ENCODE measurements at regions not wholly inside any gene's neighbourhood (a gene's known extent, or its start where the extent isn't known, plus 50 kb on each side); places are given as distances from the start of the nearest gene placed in this dataset.

DNA sequence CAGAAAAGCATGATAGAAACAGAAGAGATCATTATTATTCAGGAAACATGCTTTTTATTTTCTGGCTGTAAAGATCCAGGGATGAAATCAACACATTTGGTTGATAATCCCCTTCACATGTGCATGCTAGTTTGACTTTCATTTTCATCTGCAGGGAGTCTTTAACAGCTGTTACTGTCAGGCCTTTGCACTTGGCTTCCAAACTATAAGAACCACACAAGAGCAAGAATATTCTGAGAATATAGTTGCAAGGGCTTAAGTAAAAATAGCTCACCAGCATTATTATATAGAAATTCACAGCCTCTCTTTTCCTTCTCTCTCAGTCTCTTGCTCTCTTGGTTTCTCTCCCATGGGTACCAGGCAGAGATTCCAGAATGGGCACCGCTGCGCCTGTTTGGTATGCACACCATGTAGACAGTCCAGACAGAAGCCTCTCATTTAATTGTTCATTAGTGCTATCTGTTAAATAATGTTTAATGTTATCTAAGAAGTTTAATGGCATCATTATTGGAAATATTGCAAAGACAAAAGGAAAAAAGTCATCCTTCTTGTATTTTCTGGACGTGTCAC, 622.3 kb upstream of the PLXNA2 start:
- no peak for FAIRE-seq

DNA sequence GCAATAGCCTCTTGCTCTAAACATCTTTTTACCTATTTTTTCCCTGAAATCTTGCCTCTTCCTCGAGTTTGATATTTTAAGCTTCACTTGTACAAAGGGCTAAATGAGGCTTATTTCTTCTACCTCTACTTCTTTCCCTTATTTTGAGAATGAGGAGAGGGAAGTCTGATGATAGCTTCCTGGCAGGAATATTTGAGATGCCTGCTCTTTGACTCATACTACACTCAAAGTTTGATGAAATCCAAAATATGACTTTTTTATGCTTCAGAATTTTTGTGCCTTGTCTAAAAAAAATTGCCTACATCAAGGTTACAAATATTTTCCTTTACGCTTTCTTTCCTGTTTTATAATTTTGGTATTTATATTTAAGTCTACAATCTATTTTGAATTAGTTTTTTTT, 624.4 kb upstream of the PLXNA2 start:
- FAIRE-seq, result no peak

DNA sequence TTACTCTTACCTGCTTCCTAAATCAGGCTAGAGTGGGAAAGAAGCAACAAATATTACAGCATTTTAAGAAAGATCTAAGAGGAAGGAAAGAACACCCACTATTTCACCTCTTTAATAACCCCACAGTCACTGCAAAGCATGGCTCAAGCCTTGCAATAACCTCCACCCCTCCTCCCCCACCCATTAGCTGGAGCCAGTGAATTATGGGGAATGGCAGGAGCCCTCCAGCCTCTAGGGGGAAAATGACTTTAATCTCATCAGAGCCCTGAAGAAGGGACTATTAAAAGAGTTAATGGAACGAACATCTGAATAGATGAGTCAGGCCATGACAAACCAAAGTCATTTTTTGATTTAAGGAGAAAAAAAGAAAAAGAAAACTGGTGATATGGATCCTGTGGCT, 630.7 kb upstream of the PLXNA2 start:
- FAIRE-seq, result no peak

DNA sequence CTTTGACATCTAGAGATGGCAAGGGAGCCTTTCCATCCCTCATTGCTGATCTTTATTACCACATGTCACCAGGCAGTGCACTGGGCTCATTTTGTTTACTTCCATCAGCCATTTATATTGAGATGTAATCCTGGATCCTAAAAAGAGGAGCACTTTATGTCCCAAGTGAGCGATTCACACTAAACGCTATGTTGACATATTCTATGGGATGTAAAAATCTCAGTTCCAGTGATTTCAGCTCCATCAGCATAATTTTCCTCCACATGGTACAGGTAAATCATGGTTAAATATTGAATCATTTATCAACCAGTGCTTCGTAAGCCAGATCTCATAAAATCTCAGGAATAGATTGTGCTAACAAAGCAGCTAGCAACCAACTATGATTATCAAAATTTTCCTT, 634.8 kb upstream of the PLXNA2 start:
- peak; percentile 49 for FAIRE-seq

DNA sequence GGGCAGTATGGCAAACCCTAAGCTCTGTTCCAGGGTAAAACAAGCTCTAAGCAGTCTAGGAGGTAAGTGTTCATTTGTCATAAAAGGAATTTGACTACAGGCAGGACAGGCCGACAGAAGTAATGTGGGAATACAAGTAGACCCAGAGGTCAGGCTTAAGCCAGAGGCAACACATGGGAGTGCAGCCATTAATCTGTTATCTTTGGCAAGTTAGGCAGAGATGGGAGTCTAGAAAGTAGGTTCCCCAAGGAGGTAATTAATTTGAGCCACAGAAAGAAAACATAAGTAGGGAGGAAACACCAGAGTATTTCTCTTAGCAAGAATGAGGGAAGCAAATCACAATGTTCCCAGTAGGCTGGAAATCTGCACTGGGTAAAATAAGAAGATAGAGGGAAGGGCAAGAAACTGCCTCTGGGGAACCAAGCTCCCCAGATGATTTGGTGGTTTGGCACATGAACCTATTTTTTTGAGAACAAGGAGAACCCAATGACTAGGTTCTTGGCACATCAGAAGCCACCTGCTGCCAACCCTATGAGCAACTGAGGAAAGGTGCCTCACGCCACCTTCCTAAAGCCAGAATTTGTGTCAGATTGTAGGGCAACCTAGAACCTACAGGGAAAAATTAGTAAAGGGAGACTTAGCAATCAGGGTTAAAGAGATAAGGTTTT, 636.4 kb upstream of the PLXNA2 start:
- FAIRE-seq, result no peak

DNA sequence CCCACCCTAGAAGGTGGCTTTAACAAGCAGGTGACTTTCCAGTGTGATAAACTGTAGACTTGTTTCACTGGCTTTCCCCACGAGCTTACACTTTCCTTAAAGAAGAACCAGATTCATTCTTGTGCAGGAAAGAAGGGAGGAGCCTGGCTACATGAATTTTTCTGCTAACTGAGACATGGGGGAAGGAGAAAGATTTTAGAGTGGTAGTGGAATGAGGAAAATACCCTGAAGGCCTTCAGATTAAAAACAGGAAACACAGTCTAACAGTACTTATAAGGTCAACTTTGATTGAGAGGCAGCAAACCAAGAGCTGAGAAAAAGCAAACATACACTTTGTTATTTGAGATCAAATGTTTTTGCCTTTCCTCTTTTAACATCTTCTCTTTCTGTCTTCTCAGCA, 640.9 kb upstream of the PLXNA2 start:
- no peak for FAIRE-seq

DNA sequence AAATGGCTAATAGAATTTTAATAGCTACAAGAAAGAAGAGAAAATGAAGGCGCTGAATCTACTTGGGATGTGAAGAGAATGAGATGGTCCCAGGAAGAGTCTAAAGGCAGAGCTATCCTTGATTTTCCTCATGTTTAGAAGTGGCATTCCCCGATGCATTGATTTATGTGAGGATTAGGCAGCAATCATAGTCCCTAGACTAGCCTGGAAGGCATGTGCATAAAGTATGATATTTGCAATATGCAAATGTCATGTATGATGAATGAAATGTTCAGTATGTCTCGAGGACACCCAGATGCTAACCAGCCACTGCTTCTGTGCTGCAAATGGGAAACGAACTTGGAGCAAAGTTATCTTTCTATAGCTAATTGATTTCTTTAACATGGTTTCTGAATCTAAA, 641.5 kb upstream of the PLXNA2 start:
- FAIRE-seq, result no peak

DNA sequence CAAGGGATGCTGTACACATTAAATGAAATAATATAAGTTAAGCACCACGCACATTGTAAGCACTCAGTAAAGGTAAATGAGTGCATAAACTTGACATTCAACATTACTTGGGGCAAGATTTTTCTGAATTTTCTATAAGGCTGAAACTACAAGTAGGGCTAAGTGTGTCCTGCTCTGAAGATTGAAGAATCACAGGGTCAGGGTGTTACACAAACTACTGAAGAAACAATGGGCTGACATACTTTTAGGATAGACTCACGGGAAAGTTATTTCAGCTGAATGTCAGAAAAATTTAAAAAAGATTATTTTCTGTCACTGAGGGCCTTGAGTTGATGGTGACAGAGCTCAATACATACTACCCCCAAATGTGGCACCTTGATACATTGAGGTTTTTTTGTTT, 644.2 kb upstream of the PLXNA2 start:
- FAIRE-seq, result no peak

DNA sequence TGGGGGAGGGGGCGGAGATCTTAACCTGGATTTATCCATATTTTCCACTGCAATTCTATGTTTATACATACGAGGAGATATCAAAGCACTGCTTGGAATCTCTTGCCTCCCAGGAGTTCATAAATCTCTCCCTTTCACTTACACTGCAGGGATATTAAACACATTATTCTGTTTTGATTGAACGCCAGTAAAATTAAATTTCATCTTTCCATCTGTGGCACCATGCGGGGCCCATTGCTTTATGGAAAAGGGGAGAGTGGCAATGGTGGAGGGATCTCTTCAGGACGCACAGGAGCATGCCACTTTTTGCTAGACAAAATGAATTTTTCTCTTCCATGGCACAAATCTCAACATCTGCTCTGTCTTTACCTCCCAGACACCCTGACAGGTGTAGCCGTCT, 648.0 kb upstream of the PLXNA2 start:
- FAIRE-seq, result no peak

DNA sequence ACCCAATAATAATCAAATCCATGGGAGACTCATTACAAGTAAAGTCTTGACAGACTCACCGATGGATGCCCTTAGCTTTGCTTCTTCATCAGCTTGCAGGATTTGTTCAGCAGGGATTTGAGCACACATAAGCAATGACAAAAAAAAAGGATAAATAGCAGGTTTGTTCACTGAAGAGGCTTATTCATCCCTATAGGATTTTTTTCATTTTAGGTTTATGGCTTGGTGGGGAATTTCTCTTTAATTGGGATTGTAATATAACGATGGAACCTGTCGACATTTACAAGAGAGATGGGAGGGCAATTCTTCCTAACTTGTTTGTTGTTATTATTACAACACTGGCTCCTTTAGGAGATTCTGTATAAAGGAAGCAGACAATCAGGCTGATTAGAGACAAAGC, 649.1 kb upstream of the PLXNA2 start:
- no peak for FAIRE-seq

DNA sequence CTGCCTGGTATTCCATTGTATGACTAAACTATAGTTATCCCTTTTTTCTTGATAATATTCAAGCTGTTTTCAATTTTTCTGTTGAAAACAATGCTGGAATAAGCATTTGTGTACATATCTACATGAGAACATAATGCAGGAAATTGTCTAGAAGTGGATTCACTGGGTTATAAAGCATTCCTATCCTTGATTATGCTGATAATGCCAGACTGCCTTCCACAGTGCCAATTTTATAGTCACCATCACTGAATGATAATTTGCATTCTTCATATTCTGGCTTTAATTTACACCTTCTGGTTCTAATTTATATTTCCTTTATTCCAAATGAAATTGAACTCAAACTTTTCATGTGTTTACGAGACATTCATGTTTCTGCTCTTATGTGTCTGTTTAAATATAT, 651.0 kb upstream of the PLXNA2 start:
- no peak for FAIRE-seq

DNA sequence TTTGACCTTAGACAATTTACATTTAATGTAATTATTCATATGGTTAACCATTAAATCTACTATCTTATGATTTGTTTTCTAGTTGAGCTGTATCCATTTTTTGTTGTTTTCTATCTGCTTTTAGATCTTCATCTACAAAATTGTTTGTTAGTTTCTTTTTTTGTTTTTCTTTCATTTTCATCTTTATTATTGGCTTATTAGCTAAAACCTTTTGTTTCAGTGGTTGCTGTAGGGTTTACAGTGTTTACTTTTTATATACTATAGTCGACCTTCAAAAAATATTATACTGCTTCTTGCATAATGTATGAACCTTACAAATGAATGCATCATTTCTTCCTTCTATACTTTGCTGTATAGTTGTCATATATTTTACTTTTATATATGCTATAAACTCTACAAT, 651.6 kb upstream of the PLXNA2 start:
- peak; percentile 69 for FAIRE-seq

DNA sequence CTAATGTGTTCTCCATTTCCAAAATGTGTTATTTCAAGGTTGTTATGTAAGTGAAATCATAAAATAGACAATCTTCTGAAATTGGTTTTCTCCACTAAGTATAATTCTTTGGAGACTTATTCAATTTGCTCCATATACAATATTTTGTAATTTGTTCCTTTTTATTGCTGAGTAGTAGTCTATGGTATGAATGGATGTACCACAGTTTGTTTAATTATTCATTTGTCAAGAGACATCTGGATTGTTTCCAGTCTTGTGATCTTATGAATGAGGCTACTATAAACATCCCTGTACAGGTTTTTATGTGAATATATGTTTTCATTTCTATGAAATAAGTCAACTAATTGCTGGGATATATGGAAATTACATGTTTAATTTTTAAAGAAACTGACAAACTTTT, 652.6 kb upstream of the PLXNA2 start:
- FAIRE-seq, result no peak

DNA sequence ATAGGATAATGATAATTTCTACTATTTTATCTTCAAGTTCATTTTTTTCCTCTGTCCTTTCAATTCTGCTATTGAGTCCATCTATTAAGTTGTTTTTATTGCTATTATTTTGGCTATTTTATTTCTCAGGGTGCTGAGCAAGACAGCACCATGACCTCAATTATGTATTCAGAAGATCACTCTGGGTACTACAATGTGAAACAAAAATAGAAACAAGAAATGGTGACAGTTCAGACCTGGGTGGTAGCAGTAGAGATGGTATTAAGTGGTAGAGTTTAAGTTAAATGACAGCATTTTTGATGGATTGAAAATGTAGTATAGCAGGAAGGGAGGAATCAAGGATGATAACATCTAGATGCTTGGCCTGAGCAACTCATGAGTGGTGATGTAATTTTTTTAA, 655.3 kb upstream of the PLXNA2 start:
- FAIRE-seq, result no peak

DNA sequence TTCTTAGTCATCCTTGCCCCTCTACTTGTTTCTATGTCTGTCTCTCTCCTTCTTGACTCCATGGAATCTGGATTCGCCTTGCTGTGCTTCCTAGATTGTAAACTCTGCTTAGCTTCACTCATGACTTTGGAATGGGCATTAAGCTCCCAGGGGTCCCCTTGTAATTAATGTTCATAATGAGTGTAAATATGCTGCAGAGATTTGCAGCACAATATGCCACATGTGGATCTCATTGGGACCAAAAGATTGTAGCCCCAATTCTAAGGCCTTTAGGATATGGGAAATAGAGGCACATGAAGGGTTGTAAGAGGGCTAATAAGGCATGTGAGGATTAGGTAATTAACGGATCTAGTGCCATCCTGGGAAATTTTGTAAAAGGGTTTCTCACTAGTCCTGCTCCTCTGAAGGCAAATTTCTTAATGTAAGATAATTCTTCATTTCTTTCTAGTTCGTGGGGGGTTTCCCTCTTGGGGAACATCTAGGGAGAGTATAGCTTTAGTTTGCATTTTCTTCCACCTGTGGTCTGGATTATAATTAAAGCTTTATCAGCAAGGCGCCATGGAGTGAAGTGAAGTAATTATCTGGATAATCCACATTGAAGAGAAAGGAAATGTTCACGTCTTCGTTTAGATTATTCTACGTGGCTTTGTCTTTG, 659.2 kb upstream of the PLXNA2 start:
- no peak for FAIRE-seq

DNA sequence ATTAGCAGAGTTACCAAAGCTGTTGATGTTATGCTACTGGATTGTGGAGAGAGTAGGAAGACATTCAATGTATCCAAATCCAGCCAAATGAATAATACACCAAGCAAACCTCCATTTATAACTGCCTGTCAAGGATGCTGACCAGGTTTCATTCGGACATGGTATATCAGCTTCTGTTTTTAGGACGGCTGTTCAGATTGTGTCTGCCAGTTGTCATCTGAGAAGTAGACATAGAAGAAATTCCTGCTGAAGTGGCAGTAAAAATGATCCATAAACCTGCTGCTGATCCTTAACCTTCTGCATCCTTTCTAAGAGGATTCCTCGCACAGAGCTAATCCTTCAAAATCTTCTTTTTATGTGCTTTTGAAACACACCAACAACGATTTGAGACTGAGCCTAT, 663.6 kb upstream of the PLXNA2 start:
- FAIRE-seq, result no peak

DNA sequence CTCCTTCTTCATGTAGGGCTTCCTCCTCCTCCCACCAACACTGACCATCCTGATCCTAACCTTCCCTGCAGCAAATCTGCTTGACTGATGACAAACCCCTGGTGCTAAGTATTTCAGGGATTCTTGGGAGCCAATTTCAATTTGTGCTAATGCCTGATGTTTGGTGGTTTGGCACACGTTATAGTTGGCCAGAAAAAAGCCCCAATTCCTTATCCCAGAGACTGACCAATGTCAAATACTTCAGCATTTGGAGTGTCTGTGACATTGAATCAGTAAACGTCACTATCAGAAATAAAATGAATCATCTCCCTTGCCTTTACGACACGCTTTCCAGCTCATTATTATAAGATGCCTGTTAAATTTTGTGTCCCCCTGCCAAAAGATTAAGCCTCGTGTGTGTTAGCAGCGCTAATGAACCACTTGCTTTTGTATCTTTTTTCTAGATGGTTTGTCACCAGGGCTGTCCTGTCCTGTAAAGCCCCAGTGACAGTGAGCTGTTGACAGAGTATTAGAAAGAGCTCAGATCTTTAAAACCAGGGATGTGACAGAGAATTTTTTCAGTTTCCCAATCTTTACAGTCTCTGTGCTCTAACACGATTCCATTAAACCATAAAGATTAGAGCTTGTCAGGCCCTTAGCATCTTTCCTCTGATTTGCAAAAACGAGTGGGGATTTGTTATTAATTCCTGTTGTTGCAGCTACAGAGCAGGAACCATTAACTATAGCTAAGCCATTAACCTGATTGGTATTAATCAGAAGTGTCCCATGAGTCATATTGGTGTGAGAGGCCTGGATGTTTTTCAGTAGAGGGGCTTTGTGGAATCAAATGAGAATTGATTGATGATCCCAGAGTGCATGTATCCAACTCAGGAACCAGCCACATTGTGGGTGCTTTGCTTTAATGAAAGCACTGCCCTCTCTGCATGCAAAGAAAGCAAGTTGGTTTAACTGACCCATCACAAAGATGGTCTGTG, 665.1 kb upstream of the PLXNA2 start:
- FAIRE-seq, result no peak

DNA sequence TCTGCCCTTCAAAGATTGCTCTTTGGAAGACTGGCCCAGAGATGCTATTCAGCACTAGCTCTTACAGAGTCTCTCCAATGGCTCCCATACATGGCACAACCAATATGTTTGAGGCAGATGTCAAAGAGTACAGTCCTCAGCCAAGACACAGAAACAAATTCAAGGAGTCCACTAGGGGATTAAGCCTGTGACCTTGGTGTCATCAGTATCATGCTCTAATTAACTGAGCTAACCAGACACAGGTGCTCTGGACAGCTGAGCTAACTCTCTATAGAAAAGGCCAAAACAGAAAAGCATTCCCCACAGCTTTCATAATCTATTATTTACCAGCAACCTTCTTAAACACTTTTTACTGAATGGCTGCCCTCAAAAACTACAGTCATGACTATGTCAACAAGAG, 666.0 kb upstream of the PLXNA2 start:
- no peak for FAIRE-seq

DNA sequence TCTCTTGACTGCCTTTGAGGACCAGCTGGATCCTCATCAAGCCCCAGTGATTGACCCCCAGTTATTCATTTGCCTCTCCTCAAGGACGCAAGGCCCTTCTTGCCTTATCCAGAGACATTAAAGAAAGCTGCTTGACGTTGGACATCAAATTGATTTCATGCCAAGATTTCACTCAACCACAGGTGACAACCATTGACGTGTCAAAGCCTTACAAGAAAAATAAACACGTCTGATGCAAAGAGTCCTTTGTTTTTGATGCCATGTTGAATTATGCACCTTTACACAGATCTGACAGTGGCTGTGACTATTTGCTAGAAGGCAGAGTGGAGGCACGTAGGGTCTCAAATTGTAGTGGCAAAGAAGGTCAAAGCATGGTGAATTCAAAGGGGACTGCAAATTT, 666.2 kb upstream of the CAMK1G start:
- no peak for FAIRE-seq

DNA sequence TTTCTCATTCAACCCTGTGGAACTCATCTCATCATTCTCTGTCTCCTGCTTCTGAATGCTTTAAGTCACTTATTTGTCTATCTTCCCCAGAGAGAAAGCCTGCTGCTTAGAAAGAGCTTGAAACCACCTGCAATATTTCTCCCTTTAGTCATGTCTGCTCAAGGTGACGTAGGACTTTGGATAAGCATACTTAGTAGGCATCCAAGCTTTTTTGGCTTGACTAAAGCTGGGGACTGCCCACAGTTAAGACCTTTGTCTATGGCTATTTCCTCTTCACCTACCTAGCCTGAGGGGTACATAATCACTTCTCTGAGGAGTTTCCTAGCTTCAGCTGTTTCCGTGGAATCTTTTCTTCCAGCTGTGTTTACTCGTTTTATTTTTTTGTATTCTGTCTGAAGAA, 665.8 kb upstream of the CAMK1G start:
- FAIRE-seq, result no peak

DNA sequence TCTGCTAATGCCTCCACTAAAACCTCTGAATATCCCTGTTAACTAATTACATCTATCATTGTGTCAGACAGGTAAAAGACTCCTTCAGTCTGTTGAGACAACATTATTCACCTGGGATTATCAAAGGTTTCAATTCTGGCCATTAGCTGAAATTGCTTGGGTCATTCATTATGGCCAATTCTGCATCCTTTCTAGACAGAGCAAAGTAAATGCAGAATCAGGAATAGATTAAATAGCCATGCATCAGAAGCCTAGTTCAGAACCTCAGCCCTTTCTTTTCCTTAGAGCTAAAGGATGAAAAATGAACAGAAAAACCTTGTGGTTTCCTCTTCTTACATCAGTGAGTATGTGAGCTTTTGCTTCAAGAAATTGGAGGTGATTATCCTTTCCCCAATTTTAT, 665.4 kb upstream of the CAMK1G start:
- no peak for FAIRE-seq

DNA sequence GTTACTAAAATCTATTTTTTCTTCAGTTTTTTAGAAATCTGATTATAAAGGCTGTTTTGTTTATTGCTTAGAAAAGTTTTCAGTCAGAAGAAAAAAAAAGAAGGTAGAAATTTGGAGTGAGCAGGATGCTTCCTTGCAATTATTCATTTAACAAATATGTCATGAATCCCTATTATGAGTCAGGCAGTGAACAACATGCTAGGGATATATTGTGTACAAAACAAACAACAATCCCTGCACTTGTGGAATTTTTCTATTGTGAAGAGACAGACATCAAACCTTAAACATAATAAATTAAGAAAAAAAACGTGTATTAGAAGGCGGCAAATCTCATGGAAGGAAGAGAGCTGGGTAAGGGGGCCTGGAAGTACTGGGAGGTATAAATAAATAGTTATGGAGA, 664.1 kb upstream of the CAMK1G start:
- FAIRE-seq, result no peak

DNA sequence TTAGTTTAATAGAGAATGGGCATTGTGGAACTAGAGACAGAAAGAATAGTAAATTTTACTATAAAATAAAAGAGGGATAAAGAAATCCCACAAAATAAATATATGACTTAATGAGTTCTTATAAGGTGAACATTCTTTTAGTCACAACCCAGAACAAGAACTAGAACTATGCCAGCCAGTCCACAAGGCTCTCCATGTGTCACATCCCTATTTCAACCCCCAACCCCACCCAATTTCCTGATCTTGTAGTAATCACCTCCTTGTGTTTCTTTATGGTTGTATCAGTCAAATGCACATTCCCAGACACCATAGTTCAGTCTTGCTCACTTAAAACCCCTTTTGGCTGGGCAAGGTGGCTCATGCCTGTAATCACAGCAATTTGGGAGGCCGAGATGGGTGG, 662.3 kb upstream of the CAMK1G start:
- FAIRE-seq, result no peak

DNA sequence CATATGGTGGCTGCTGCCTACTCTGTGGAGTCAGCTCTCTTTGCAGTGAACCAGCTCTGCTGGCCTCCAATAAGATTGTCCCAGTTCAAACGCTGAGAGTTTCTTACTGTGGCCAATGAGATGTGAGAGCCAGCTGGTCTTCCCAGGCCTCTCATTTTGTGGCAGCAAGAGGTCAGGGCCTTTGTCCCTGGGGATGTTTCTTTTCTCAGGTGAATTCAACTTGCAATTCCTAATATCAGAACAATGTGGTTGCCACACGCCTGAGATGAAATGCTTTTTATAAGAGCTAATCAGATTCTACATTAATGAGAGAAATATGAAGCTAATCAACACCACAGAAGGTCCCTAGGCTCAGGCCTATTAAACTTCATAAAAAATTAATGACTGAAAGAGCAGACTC, 660.1 kb upstream of the CAMK1G start:
- no peak for FAIRE-seq
